Upper lobe of right lung (tissue), 1 donor: ENCODE measurements at regions not wholly inside any gene's neighbourhood (a gene's known extent, or its start where the extent isn't known, plus 50 kb on each side); places are given as distances from the start of the nearest gene placed in this dataset.

ENCODE experiments used
- ATAC-seq: fragments of 200-7000 bp; cut with Tn5 transposase; one replicate; pipeline ENCODE4 v1.9.1; 2020; ENCODE audit warnings: mild to moderate bottlenecking, moderate library complexity
- DNase-seq: peaks from one replicate; pipeline ENCODE4 v3.0.0-alpha.2; 2020
- H3K27ac ChIP-seq: fragments of 200-600 bp; one replicate; pipeline ENCODE4 v1.8.0; 2022
- H3K27me3 ChIP-seq: fragments of 200-600 bp; one replicate; pipeline ENCODE4 v1.8.0; 2022; ENCODE audit warnings: mild to moderate bottlenecking
- H3K36me3 ChIP-seq: fragments of 200-600 bp; one replicate; pipeline ENCODE4 v1.8.0; 2022
- H3K4me1 ChIP-seq: fragments of 200-600 bp; one replicate; pipeline ENCODE4 v1.8.0; 2022
- H3K4me3 ChIP-seq: fragments of 200-600 bp; one replicate; pipeline ENCODE4 v1.8.0; 2022; ENCODE audit warnings: mild to moderate bottlenecking
- H3K9me3 ChIP-seq: fragments of 200-600 bp; one replicate; pipeline ENCODE4 v1.8.0; 2022
- intact Hi-C: fragments of 100-400 bp; cut with DNase I; formaldehyde crosslinking; loops from one replicate; pipeline ENCODE4 v1.11.0; 2022
- TF ChIP-seq, protein P1 (sequence below): fragments of 200-600 bp; IDR thresholded peaks from one replicate; pipeline ENCODE4 v1.8.0; 2022; ENCODE audit warnings: antibody characterized with exemption
- donor health status: DM: no; HTN: yes; CAD: no; lungs with severe emphysema.

GRCh38 chr14:42804141-42804540 is 1197.5 kb downstream of the LRFN5 start:
- TF ChIP-seq, protein P1, sequence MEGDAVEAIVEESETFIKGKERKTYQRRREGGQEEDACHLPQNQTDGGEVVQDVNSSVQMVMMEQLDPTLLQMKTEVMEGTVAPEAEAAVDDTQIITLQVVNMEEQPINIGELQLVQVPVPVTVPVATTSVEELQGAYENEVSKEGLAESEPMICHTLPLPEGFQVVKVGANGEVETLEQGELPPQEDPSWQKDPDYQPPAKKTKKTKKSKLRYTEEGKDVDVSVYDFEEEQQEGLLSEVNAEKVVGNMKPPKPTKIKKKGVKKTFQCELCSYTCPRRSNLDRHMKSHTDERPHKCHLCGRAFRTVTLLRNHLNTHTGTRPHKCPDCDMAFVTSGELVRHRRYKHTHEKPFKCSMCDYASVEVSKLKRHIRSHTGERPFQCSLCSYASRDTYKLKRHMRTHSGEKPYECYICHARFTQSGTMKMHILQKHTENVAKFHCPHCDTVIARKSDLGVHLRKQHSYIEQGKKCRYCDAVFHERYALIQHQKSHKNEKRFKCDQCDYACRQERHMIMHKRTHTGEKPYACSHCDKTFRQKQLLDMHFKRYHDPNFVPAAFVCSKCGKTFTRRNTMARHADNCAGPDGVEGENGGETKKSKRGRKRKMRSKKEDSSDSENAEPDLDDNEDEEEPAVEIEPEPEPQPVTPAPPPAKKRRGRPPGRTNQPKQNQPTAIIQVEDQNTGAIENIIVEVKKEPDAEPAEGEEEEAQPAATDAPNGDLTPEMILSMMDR, result no peak

GRCh38 chr14:42802346-42802745 is 1195.7 kb downstream of the LRFN5 start:
- H3K9me3 ChIP-seq, result no peaks in the 10 kb centered on the region
- no peak for DNase-seq
- no peaks in the 10 kb centered on the region for H3K27me3 ChIP-seq
- no peaks in the 10 kb centered on the region for H3K4me1 ChIP-seq
- TF ChIP-seq, protein P1, result no peak
- intact Hi-C loops, result no loop called here
- no peak overlapping the region for H3K27ac ChIP-seq
- H3K36me3 ChIP-seq, result no peaks in the 10 kb centered on the region
- H3K4me3 ChIP-seq, result no peak overlapping the region
- ATAC-seq, result no peak

More at GRCh38 chr14:42804141-42804540, 1197.5 kb downstream of the LRFN5 start:
- Histone ChIP-seq H3K4me3 (no peak overlapping the region), H3K9me3 (no peaks in the 10 kb centered on the region), H3K27me3 (no peaks in the 10 kb centered on the region), H3K36me3 (no peaks in the 10 kb centered on the region), H3K4me1 (no peaks in the 10 kb centered on the region), H3K27ac (no peak overlapping the region)
- DNase-seq, result no peak
- no peak for ATAC-seq
- intact Hi-C loops, result no loop called here

- TF ChIP-seq, protein P1, result no peak
- no peak for ATAC-seq
- Histone ChIP-seq H3K27ac (no peak overlapping the region), H3K4me3 (no peak overlapping the region), H3K9me3 (no peaks in the 10 kb centered on the region), H3K27me3 (no peaks in the 10 kb centered on the region), H3K36me3 (no peaks in the 10 kb centered on the region), H3K4me1 (no peaks in the 10 kb centered on the region)
- intact Hi-C loops, result no loop called here
- no peak for DNase-seq
Observed at GRCh38 chr14:42792166-42792565, 1185.5 kb downstream of the LRFN5 start.

DNA sequence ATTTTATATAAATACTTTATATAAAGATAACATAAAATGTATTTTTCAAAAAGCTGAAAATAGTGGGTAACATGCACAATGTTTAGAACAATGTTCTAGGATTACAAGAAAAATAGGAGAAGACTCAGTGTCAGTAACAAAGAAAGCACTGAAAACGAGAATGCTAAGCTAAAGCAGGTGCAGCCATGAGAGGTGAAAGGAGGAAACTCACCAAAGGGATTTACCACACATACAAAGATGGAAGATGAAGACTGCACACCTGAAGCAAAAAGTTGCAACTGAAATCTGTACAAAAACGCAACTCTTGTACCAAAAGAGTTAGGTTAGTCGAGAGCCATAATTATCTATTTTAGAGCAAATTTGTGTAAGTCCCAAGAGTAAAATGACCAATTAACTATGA is 1176.1 kb downstream of the LRFN5 start:
- H3K4me3 ChIP-seq, result no peak overlapping the region

DNA sequence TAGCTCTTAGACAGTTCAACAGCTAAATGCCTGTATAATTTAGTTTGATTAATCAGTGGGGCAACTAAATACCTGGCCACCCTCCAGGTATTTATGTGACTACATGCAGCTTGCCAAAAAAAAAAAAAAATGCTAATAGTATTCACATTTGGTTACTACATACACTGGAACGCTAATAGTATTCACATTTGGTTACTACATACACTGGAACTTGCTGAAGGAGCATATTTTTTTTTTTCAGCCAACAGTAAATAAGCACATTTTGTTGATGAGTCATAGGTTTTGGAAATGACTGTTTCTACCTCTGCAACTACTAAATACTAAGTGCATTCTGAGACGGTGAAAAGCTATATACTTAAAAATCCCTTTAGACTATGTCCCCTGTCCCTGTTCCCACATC is 1172.3 kb downstream of the LRFN5 start:
- TF ChIP-seq, protein P1, result no peak
- intact Hi-C loops, result no loop called here
- DNase-seq (no peak), ATAC-seq (no peak)
- Histone ChIP-seq H3K27ac (no peak overlapping the region), H3K27me3 (no peaks in the 10 kb centered on the region), H3K36me3 (no peaks in the 10 kb centered on the region), H3K9me3 (no peaks in the 10 kb centered on the region), H3K4me3 (no peak overlapping the region), H3K4me1 (no peaks in the 10 kb centered on the region)

More for the DNA sequence above, 1176.1 kb downstream of the LRFN5 start:
- ATAC-seq (no peak), DNase-seq (no peak)
- H3K27ac ChIP-seq, result no peak overlapping the region
- H3K9me3 ChIP-seq, result peaks cover 4% of the 10 kb centered on the region
- intact Hi-C loops, result no loop called here
- no peaks in the 10 kb centered on the region for H3K27me3 ChIP-seq
- no peaks in the 10 kb centered on the region for H3K4me1 ChIP-seq
- H3K36me3 ChIP-seq, result no peaks in the 10 kb centered on the region
- TF ChIP-seq, protein P1, result no peak

DNA sequence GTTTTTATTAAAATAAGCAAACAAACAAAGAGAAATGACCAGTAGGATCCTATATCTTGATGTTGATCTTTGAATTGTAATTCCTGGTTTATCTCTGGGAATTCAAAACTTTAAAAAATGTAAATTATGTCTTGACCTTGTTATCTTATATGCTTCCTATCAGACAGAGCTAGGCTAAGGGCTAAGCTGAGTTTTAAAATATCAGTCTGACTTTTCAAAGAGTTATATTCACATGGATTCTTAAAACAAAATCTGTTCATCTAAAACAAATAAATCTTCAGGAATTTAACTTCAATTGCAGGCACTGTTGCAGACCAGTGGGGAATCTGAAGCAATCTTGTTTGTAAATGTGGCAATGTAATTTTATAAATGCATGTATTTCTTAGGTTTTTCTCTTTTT is 1144.1 kb downstream of the LRFN5 start:
- no peaks in the 10 kb centered on the region for H3K9me3 ChIP-seq
- H3K27ac ChIP-seq, result no peak overlapping the region
- ATAC-seq, result no peak
- H3K4me3 ChIP-seq, result no peak overlapping the region
- H3K4me1 ChIP-seq, result no peaks in the 10 kb centered on the region
- intact Hi-C loops, result no loop called here
- no peaks in the 10 kb centered on the region for H3K27me3 ChIP-seq
- TF ChIP-seq, protein P1, result no peak
- DNase-seq, result no peak
- no peaks in the 10 kb centered on the region for H3K36me3 ChIP-seq
